Heart left ventricle (tissue), 16 donors: ENCODE measurements at regions not wholly inside any gene's neighbourhood (a gene's known extent, or its start where the extent isn't known, plus 50 kb on each side); places are given as distances from the start of the nearest gene placed in this dataset.
"Not testable (repeated sequence)": the region's sequence is repeated elsewhere in the genome, so short reads cannot be mapped to it uniquely, and the experiment has no call there.

Source experiments
- ATAC-seq, 4 donors: fragments of 200-7000 bp; cut with Tn5 transposase; one replicate each; pipeline ENCODE4 v1.9.1; 2020 to 2022; ENCODE audit warnings: moderate library complexity in 4 of 4, mild to moderate bottlenecking in 3 of 4, moderate number of reproducible peaks in 1 of 4
- DNase-seq, 5 donors: peaks; one replicate each; pipeline ENCODE4 v3.0.0-alpha.2; 2020
- H3K27ac ChIP-seq, 12 donors: fragments of 200-600 bp; sonication (generic) in 4 of 12; one replicate each; pipeline versions ENCODE4 v1.5.0 to v1.8.0; 2016 to 2022; ENCODE audit warnings: mild to moderate bottlenecking in 2 of 12
- H3K27me3 ChIP-seq, 9 donors: fragments of 200-600 bp; sonication (generic) in 2 of 9; one replicate each; pipeline versions ENCODE4 v1.5.1 to v1.8.0; 2016 to 2022; ENCODE audit warnings: mild to moderate bottlenecking in 3 of 9
- H3K36me3 ChIP-seq, 9 donors: fragments of 200-600 bp; sonication (generic) in 2 of 9; one replicate each; pipeline versions ENCODE4 v1.5.0 to v1.8.0; 2018 to 2022; ENCODE audit warnings: mild to moderate bottlenecking in 2 of 9
- H3K4me1 ChIP-seq, 12 donors: fragments of 200-600 bp; sonication (generic) in 4 of 12; one replicate each; pipeline versions ENCODE4 v1.5.0 to v1.8.0; 2016 to 2022; ENCODE audit warnings: mild to moderate bottlenecking in 3 of 12
- H3K4me3 ChIP-seq, 12 donors: fragments of 200-600 bp; sonication (generic) in 4 of 12; one replicate each; pipeline versions ENCODE4 v1.5.0 to v1.8.0; 2017 to 2022; ENCODE audit warnings: mild to moderate bottlenecking in 9 of 12, moderate library complexity in 4 of 12
- H3K9me3 ChIP-seq, 12 donors: fragments of 200-600 bp; sonication (generic) in 4 of 12; one replicate each; pipeline versions ENCODE4 v1.5.0 to v1.8.0; 2016 to 2022; ENCODE audit warnings: mild to moderate bottlenecking in 1 of 12
- CTCF ChIP-seq, 12 donors: fragments of 200-600 bp; sonication (generic) in 4 of 12; IDR thresholded peaks; one replicate each; pipeline versions ENCODE4 v1.5.0 to v1.8.0; 2018 to 2022; ENCODE audit warnings: antibody characterized with exemption in 12 of 12, mild to moderate bottlenecking in 5 of 12
- POLR2A ChIP-seq, 2 donors: fragments of 450-650 bp; IDR thresholded peaks; one replicate each; pipeline ENCODE4 v1.6.1; 2017; ENCODE audit warnings: antibody characterized with exemption in 2 of 2, mild to moderate bottlenecking in 2 of 2, moderate library complexity in 2 of 2
- WGBS, 4 donors: extraction: QIAGEN DNeasy Blood & Tissue Kit in 2 of 4; methylation state at CpG; one replicate each; pipeline versions ENCODE4 v1.1.5 to v1.1.7; 2013 to 2018; 5-methylcytosine and 5-hydroxymethylcytosine counted together
- intact Hi-C, 10 donors: fragments of 100-400 bp; cut with DNase I; formaldehyde crosslinking; loops; one replicate each; pipeline versions ENCODE4 v1.11.1 to v1.14.2; 2022
- donor health status: ischemic (EF 13 %, LVEDD 7.1; RV severe dilation, severe dysfunction).
- donor health status: healthy with polysubstance abuse.
- donor health status: DM: no; HTN: yes; CAD: no.
- donor health status: DM: no; HTN: no; CAD: no.
- donor health status: ischemic (EF 25% LVEDD 6.9; RV normal size, moderate dysfunction).
- donor health status: ischemic (EF 25% LVEDD 5.7; RV mildly dilated, moderate dysfunction).
- donor health status: healthy.
- donor health status: DM: yes; HTN: yes; CAD: no.
- donor health status: ischemic (EF 35%, LVEDD 5.7; RV mildly dilated, moderate dysfunction).
- donor health status: nonischemic (EF 11% LVEDD 7.7; RV severe dilation, severe dysfunction).
- donor health status: DM: yes; HTN: yes; CAD: no.
- donor health status: PGD.
- donor health status: ischemic (EF 29% LVEDD 5.4; RV normal size, mild dysfunction).
- donor health status: nonischemic (EF 23%, LVEDD 6.1; RV moderate dilation, normal function).

- WGBS, 4 donors: 68 to 78% (median 69%) methylated on average over 4 of the region's 4 CpGs
- H3K27ac ChIP-seq, H3K27me3 ChIP-seq, H3K9me3 ChIP-seq, intact Hi-C loops, H3K4me3 ChIP-seq, H3K36me3 ChIP-seq, DNase-seq, ATAC-seq, H3K4me1 ChIP-seq: not testable (repeated sequence)
- peak in 1 of 12 donors; percentile 8 for TF ChIP-seq CTCF (IDR thresholded peaks at IDR 0.05)
Observed at GRCh38 chr9:78704153-78704552, 407.2 kb downstream of the PSAT1 start.

- no peak for DNase-seq
- Histone ChIP-seq H3K36me3 (no peaks in the 10 kb centered on the region), H3K9me3 (no peaks in the 10 kb centered on the region), H3K4me3 (no peak overlapping the region), H3K27ac (no peak overlapping the region), H3K4me1 (peaks cover 0 to 3% (median 0%) of the 10 kb centered on the region in 12 donors), H3K27me3 (no peaks in the 10 kb centered on the region)
- 69 to 77% (median 72%) methylated on average over 3 of the region's 3 CpGs for WGBS, 4 donors
- intact Hi-C loops: no loop called here
- no peak for ATAC-seq
- no peak for TF ChIP-seq CTCF (IDR thresholded peaks at IDR 0.05)
- no peak for TF ChIP-seq POLR2A (IDR thresholded peaks at IDR 0.05)
Observed at GRCh38 chr9:78707080-78707479, 410.2 kb downstream of the PSAT1 start.

- Histone ChIP-seq H3K4me3 (no peak overlapping the region), H3K27me3 (no peaks in the 10 kb centered on the region), H3K4me1 (peaks cover 0 to 3% (median 0%) of the 10 kb centered on the region in 12 donors), H3K27ac (no peak overlapping the region), H3K36me3 (no peaks in the 10 kb centered on the region), H3K9me3 (no peaks in the 10 kb centered on the region)
- WGBS, 4 donors: 56 to 63% (median 58%) methylated on average over 1 of the region's 1 CpG
- intact Hi-C loops: no loop called here
- ATAC-seq: no peak
- DNase-seq: no peak
- TF ChIP-seq POLR2A (IDR thresholded peaks at IDR 0.05): no peak
- no peak for TF ChIP-seq CTCF (IDR thresholded peaks at IDR 0.05)
Observed at GRCh38 chr9:78707481-78707991, 410.6 kb downstream of the PSAT1 start.

GRCh38 chr9:78712903-78713613, 416.1 kb downstream of the PSAT1 start:
- no peak overlapping the region for H3K4me3 ChIP-seq
- H3K4me1 ChIP-seq: peaks cover 0 to 2% (median 0%) of the 10 kb centered on the region in 12 donors
- DNase-seq (no peak), ATAC-seq (no peak)
- no peaks in the 10 kb centered on the region for H3K9me3 ChIP-seq
- no peaks in the 10 kb centered on the region for H3K27me3 ChIP-seq
- 67 to 70% (median 68%) methylated on average over 4 of the region's 4 CpGs for WGBS, 4 donors
- intact Hi-C loops: no loop called here
- TF ChIP-seq CTCF (IDR thresholded peaks at IDR 0.05) (no peak), POLR2A (IDR thresholded peaks at IDR 0.05) (no peak)
- no peak overlapping the region for H3K27ac ChIP-seq
- H3K36me3 ChIP-seq: no peaks in the 10 kb centered on the region
